Memory B cell (primary cell): ENCODE measurements at regions not wholly inside any gene's neighbourhood (a gene's known extent, or its start where the extent isn't known, plus 50 kb on each side); places are given as distances from the start of the nearest gene placed in this dataset.
"Not testable (repeated sequence)": the region's sequence is repeated elsewhere in the genome, so short reads cannot be mapped to it uniquely, and the experiment has no call there.

Experiments used
- ATAC-seq: fragments of 150-1000 bp; cut with Tn5 transposase; 2 replicates; pipeline ENCODE4 v1.10.0; 2021; ENCODE audit warnings: low read depth, mild to moderate bottlenecking, moderate library complexity
- DNase-seq, 2 donors: peaks; one replicate each; pipeline ENCODE4 v3.0.0; 2022; ENCODE audit warnings: low spot score in 2 of 2
- H3K27ac Mint-ChIP-seq: one replicate; pipeline ENCODE4 v1.8.0; 2022; ENCODE audit warnings: mild to moderate bottlenecking, moderate library complexity, mixed read lengths
- H3K27me3 Mint-ChIP-seq: one replicate; pipeline ENCODE4 v1.8.0; 2022; ENCODE audit warnings: mixed read lengths
- H3K36me3 Mint-ChIP-seq: one replicate; pipeline ENCODE4 v1.8.0; 2022; ENCODE audit warnings: mild to moderate bottlenecking, mixed read lengths
- H3K4me1 Mint-ChIP-seq: one replicate; pipeline ENCODE4 v1.8.0; 2022; ENCODE audit warnings: mixed read lengths
- H3K4me3 Mint-ChIP-seq: one replicate; pipeline ENCODE4 v1.8.0; 2022; ENCODE audit warnings: mild to moderate bottlenecking, moderate library complexity, mixed read lengths
- H3K9me3 Mint-ChIP-seq: one replicate; pipeline ENCODE4 v1.8.0; 2022; ENCODE audit warnings: mixed read lengths

DNA sequence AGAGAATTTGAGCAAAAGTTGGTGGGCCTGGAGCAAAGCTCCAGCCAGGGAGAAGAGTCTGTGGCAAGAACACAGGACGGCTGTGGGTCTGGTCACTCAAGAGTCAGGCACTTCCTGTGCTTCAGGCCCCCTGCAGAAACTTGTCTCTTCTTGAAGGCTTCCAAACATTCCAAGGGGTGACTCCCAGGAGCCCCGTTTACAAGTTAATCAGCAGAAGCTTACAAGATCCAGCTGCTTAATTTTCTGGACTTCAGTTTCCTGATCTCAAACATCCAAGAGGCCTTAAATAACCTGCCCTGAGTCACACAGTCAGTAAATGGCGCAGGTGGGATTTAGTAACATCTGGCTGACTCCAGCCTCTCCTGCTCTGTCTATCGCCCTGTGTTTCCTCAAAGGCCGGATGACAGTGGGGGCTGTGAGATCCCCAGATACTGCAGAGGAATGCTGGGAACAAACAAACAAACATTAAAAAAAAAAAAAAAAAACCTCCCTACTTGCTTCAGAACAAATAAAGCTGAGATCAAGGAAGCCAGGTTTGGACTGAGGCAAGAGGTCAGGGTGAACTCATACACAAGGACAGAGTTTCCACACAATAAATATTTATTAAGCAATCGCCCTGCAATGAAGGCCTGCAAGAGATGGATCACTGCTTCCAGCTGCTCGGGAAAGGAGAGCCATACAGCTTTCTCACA, 175.4 kb upstream of the RFC3 start:
- Mint-ChIP-seq H3K27me3 (no peaks in the 10 kb centered on the region), H3K4me1 (peaks cover 11% of the 10 kb centered on the region), H3K9me3 (no peaks in the 10 kb centered on the region), H3K36me3 (no peaks in the 10 kb centered on the region), H3K4me3 (no peak overlapping the region), H3K27ac (no peak overlapping the region)
- no peak for DNase-seq
- no peak for ATAC-seq

DNA sequence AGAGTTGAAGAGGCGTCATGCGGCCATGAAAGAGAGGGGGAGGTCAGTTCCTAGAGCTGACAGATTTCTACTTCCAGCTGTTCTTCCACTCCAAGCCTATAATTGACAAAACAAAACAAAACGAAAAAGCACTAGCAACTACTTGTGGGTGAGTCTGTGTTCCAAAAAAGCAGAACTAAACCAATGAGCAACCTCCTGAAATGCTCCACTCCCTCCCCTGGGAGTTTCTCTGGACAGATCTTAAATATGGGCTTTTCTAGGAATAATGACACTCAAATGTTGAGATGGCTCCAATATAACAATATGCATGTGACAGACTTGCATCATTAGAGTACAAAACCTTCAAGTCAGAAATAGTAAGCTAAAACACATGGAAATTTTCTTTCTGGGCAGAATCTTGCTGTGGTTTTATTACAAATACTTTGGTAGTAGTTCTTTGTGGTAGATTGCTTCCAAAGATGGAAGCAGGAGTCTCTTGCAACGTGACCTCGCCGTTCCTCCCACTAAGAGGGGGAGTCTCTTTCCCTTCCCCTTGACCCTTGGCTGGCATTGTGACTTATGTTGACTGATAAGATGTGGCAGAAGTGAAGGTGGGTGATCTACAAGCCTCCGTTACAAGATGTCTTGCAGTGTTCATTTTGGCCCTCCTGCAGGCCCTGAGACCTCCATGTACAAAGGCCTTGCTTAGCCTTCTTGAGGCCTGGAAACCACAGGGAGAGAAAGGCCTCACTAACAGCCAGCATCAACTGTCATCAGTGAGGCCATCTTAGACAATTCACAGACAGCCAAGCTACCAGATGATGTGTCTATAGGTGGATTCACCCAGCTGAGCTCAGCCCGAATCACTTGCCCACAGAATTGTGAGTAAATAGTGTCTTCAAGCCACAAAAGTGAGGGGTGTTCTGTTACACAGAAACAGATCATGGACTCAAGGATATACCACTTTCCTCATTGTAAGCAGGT, 173.1 kb upstream of the RFC3 start:
- DNase-seq = no peak
- Mint-ChIP-seq H3K9me3 (no peaks in the 10 kb centered on the region), H3K27ac (no peak overlapping the region), H3K36me3 (no peaks in the 10 kb centered on the region), H3K27me3 (no peaks in the 10 kb centered on the region), H3K4me3 (no peak overlapping the region), H3K4me1 (peaks cover 4% of the 10 kb centered on the region)
- ATAC-seq = no peak

DNA sequence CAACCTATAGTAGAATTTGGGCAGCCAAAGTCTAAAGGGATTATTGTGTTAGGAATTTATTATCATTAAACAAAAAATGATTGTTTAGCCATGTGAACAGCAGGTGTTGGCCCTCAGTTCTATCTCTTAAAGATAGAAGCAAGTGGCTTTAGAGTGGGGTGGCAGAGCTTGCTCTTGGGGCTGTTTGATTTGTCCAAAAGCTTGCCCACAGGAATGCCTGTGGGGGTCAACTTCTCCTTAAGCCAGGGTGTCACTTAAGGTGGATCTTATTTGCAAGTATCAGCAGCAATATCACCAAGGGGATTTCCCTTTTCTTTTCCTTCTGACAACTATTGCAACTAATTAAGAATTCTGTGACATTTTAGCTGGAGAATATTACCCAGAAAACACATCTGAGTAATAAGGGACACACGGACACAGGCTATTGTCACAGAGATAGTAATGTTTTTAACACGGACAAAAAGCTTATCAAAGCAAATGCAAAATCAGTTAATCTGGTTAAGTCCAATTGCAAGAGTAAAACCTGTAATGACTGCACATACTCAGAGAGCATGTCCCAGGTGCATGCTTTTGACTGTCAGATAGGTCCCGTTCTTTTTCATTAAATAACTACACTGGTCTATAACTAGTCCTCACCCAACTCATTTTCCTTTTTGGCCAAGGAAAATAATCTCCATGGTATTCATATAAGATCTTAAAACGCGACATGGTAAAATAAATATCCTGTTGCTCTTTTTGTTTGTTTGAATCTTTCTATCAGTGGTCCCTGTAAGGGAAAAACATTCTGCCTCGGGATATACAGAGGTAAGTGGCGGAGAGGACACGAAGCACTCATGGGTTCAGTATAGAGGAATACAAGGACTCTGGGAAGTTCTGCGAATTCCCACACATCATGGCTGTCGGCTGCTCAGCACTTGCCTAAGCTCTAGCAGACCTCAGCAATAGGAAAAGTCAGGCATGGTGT, 172.1 kb upstream of the RFC3 start:
- DNase-seq (no peak), ATAC-seq (no peak)
- no peaks in the 10 kb centered on the region for H3K27me3 Mint-ChIP-seq
- H3K4me1 Mint-ChIP-seq = peaks cover 4% of the 10 kb centered on the region
- H3K36me3 Mint-ChIP-seq = no peaks in the 10 kb centered on the region
- H3K9me3 Mint-ChIP-seq = no peaks in the 10 kb centered on the region
- no peak overlapping the region for H3K4me3 Mint-ChIP-seq
- H3K27ac Mint-ChIP-seq = no peak overlapping the region

DNA sequence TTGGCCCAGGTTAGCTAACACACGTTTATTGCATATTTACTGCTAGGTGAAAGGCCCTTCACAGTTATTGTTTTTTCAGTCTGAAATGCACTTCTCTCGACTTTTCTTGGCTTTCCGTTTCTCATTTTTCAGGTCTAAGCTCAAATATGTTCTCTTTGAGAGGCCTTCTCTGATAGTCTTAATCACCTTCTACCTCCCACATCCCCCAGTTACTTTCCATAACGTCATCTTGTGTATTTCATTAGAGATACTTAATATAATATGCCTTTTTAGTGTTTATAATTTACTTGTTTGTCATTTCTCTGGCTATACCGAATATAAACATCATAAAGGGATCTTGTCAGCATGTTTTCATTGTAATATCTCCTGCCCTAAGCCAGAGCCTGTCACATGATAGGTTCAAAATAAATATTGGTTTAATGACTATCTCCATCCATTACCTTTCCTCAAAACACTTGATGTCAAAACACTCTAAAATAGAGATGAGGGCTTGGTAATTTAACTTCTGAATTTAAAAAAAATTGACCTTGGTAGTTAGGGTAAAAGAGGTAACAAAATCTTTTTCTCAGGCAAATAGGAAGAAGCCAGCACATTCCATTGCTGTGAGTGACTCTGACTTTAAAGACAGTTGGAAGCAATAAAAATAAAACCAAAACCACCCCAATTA, 168.6 kb upstream of the RFC3 start:
- DNase-seq = no peak
- H3K4me1 Mint-ChIP-seq = peaks cover 2% of the 10 kb centered on the region
- H3K27ac Mint-ChIP-seq = no peak overlapping the region
- no peaks in the 10 kb centered on the region for H3K27me3 Mint-ChIP-seq
- H3K4me3 Mint-ChIP-seq = no peak overlapping the region
- no peaks in the 10 kb centered on the region for H3K9me3 Mint-ChIP-seq
- no peak for ATAC-seq
- no peaks in the 10 kb centered on the region for H3K36me3 Mint-ChIP-seq

DNA sequence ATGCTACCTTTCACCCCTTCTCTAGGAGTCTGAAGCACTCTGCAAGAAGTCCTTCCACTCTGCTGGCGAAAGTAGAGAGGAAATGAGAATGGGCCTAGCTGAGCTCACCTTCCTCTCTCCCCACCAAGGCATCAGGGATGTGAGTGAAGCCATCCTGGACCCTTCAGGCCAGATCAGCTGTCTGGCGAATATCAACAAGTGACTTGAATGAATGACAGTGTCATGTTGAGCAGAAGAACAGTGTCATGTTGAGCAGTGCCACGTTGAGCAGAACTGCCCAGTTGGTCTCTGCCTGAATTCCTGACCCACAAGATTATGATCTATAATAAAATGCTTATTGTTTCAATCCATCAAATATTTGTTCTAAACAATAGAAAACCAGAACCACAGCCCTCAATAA, 166.2 kb upstream of the RFC3 start:
- Mint-ChIP-seq H3K4me3 (no peak overlapping the region), H3K9me3 (no peaks in the 10 kb centered on the region), H3K27me3 (peaks cover 4% of the 10 kb centered on the region), H3K27ac (no peak overlapping the region), H3K36me3 (no peaks in the 10 kb centered on the region), H3K4me1 (no peaks in the 10 kb centered on the region)
- no peak for ATAC-seq
- DNase-seq = no peak

DNA sequence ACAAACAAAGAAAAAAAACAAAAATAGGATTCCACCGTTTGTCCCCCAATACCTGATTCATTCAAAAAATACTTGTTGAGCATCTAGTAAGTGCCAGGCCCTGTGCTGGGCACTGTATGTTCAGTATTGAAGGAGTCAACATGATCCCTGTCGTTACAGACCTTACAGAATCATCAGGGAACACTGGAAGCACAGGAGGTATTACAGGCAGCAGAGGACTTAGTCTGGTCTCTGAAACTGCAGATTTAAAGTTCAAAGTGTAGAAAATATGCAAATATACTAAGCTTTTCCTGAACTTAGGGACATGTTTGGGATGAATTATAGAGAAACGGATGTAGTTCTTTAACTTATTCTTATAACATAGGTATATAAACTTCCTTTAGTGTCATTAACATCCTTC, 160.7 kb upstream of the RFC3 start:
- Mint-ChIP-seq H3K27ac (no peak overlapping the region), H3K27me3 (peaks cover 12% of the 10 kb centered on the region)
- no peak for DNase-seq

DNA sequence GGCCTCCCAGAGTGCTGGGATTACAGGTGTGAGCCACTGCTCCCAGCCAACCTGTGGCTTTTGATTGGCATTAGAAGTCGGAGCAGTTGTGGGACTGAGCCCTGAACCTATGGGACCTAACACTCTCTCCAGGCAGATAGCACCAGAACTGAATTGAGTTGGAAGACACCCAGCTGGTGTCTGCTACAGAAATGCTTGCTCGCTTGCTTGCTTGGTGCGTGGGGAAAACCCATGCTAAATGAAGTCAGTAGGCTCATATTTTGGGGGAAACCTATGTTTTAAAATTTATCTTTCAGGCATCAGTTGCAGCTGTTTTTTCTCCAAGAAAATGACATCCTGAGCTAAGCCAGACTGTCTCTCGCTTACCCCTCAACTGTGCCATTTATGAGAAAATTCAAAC, 158.5 kb upstream of the RFC3 start:
- H3K9me3 Mint-ChIP-seq = peaks cover 1% of the 10 kb centered on the region
- H3K27ac Mint-ChIP-seq = no peak overlapping the region
- peaks cover 12% of the 10 kb centered on the region for H3K27me3 Mint-ChIP-seq
- H3K4me1 Mint-ChIP-seq = no peaks in the 10 kb centered on the region
- ATAC-seq (no peak), DNase-seq (no peak)
- H3K4me3 Mint-ChIP-seq = no peak overlapping the region
- no peaks in the 10 kb centered on the region for H3K36me3 Mint-ChIP-seq

More for the DNA sequence above, 160.7 kb upstream of the RFC3 start:
- no peak for ATAC-seq
- H3K36me3 Mint-ChIP-seq = no peaks in the 10 kb centered on the region
- H3K4me3 Mint-ChIP-seq = no peak overlapping the region
- no peaks in the 10 kb centered on the region for H3K4me1 Mint-ChIP-seq
- H3K9me3 Mint-ChIP-seq = peaks cover 1% of the 10 kb centered on the region

DNA sequence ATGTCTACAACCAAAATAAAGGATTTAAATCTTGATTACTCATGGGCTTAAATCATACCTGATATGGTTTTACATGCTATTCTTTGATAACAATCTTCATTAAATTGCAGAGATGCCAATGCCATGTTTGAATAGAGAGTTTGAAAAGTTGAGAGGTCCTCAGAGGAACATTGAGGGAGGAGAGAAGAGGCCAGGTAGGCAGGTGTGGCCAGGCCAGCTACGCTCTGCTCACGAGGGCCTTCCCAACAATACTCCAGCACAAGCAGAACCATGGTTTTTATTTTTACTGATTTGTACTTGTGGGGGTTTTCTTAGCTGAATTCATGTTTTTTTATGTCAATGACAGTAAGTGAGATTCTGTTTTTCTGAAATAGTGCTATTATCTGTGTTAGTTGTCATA, 158.1 kb upstream of the RFC3 start:
- H3K27me3 Mint-ChIP-seq = peaks cover 12% of the 10 kb centered on the region
- no peak overlapping the region for H3K27ac Mint-ChIP-seq
- DNase-seq (no peak), ATAC-seq (no peak)
- no peaks in the 10 kb centered on the region for H3K4me1 Mint-ChIP-seq
- no peaks in the 10 kb centered on the region for H3K36me3 Mint-ChIP-seq
- no peak overlapping the region for H3K4me3 Mint-ChIP-seq
- peaks cover 1% of the 10 kb centered on the region for H3K9me3 Mint-ChIP-seq

DNA sequence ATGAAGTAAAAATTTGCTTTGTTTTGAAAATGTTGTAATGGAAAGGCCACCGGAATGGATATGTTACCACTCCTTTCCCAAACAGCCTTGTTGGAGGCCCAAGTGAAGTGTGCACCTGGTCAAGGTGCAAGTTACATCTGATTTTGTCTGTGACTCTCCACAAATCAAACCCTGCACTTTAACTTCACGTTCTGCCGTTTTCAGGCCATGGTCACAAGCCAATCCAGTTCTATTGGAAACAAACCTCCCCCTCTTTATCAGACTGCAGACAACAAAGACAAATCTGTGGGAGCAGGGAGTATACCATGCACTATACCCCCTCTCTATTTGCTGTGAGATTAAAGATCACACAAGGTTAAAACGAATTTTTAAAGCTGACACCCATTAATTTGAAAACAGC, 155.6 kb upstream of the RFC3 start:
- H3K27me3 Mint-ChIP-seq = peaks cover 8% of the 10 kb centered on the region
- H3K9me3 Mint-ChIP-seq = peaks cover 1% of the 10 kb centered on the region
- no peak overlapping the region for H3K4me3 Mint-ChIP-seq
- ATAC-seq (no peak), DNase-seq (no peak)
- no peak overlapping the region for H3K27ac Mint-ChIP-seq
- no peaks in the 10 kb centered on the region for H3K36me3 Mint-ChIP-seq
- peaks cover under 1% of the 10 kb centered on the region for H3K4me1 Mint-ChIP-seq

DNA sequence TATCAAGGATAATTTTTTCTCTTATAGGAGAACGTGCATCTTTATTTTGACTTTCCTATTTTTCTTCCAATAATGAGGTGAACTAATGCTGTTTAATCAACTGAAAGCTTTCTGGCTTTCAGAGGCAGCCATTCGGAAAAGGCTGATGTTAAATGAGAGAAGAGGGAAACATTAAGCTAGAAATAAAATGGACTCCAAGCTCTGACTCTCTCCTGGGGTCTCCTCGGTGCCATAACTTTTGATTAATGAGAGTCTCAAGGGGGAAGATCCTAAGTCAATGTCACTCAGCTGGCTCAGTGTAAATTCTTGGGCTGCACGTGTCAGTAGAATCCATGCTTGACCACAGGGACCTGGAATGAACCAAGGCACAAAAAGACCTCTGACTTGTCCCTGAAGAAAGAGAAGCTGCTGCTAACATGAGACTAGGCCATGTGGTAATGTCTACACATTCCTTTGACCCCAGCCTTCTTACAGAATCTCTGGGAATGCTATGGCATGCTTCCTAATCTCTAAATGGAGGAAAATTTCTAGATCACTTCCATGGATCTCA, 152.2 kb upstream of the RFC3 start:
- ATAC-seq = no peak
- no peak overlapping the region for H3K4me3 Mint-ChIP-seq
- H3K9me3 Mint-ChIP-seq = peaks cover 1% of the 10 kb centered on the region
- no peak for DNase-seq
- H3K4me1 Mint-ChIP-seq = peaks cover 8% of the 10 kb centered on the region
- no peaks in the 10 kb centered on the region for H3K36me3 Mint-ChIP-seq
- H3K27me3 Mint-ChIP-seq = no peaks in the 10 kb centered on the region
- H3K27ac Mint-ChIP-seq = no peak overlapping the region

DNA sequence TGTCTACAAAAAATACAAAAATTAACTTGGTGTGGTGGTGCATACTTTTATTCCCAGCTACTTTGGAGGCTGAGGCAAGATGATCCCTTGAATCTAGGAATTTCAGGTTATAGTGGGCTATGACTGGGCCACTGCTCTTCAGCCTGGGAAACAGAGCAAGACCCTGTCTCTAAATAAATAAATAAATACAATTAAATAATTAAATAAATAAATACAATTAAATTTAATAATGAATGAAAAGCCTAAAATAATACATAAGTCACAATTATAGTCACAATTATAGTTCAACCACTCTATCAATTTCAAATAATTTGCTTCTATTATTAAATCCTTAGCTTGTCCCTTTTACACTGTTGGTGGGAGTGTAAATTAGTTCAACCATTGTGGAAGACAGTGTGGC, 146.4 kb upstream of the RFC3 start:
- Mint-ChIP-seq H3K27me3 (no peaks in the 10 kb centered on the region), H3K4me1 (peaks cover 8% of the 10 kb centered on the region), H3K27ac (no peak overlapping the region), H3K4me3 (no peak overlapping the region), H3K36me3 (no peaks in the 10 kb centered on the region), H3K9me3 (no peaks in the 10 kb centered on the region)
- no peak for DNase-seq
- ATAC-seq = no peak

DNA sequence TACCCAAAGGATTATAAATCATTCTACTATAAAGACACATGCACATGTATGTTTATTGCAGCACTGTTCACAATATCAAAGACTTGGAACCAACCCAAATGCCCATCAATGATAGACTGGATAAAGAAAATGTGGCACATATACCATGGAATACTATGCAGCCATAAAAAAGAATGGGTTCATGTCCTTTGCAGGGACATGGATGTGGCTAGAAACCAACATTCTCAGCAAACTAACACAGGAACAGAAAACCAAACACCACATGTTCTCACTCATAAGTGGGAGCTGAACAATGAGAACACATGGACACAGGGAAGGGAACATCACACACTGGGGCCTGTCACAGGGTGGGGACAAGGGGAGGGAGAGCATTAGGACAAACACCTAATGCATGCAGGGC, 145.9 kb upstream of the RFC3 start:
- not testable (repeated sequence) for H3K27me3 Mint-ChIP-seq, H3K36me3 Mint-ChIP-seq, H3K9me3 Mint-ChIP-seq, ATAC-seq, DNase-seq, H3K4me3 Mint-ChIP-seq, H3K27ac Mint-ChIP-seq
- peaks cover 10% of the 10 kb centered on the region for H3K4me1 Mint-ChIP-seq
